IPS DF 19.7 (cell line): ENCODE measurements at regions not wholly inside any gene's neighbourhood (a gene's known extent, or its start where the extent isn't known, plus 50 kb on each side); places are given as distances from the start of the nearest gene placed in this dataset.
"Not testable (repeated sequence)": the region's sequence is repeated elsewhere in the genome, so short reads cannot be mapped to it uniquely, and the experiment has no call there.

Experiments
- DNase-seq: peaks from one replicate; pipeline ENCODE4 v3.0.0-alpha.2; 2013; ENCODE audit warnings: low read depth, low spot score

DNA sequence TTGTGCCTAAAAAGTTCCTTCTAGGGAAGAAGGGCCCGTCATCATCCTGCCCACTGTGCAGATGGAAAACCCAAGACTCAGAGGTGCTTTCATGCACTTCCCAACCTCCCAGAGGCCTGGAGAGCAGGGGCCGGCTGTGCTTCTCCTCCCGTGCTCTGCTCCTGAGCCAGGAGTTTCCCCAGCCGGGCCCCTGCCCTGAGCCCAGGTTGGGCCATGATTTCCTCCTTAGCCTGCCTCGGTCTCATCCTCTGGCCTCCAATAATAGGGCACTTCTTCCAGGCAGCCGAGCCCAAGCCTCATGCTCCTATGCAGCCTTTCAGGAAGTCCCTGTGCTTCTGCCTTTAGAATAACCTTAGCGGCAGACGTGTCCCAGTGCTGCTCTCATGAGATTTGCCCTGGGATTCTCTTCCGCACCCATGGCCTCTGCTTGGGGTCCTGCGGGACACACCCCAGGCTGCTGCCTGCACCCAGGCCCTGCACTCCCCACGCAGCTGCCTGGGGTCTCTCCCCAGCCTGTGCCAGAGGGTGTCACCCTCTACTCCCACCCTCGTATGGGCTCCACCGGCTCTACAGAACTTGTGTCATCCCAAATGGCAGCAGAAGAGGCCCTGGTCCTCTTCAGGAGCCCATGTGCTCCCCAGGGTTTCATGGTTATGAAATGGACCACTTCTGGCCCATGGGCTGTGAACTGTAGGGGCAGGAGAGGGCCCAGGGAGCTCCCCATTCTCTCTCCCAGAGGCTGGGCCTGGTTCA, 359.3 kb downstream of the ADGRD1 start:
- DNase-seq: no peak

DNA sequence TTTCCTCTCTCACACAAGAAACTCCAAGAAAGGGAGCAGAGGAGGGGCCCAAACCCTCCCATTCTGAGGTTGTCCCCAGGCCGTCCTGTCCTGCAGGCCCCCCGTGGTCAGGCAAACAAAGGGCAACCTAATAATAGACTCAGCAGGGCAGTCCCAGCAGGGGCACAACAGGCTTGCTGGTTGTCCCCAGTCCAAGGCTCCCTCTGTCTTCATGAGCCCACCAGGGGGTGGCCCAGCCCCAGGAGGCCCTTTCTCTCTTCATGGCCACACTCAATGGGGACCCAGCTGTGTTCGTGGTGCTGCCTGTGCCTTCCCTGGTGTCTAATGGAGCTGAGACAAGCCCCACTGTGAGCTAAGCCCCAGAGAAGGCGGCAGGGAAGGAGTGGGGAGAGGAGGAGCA, 359.9 kb downstream of the ADGRD1 start:
- DNase-seq: no peak

DNA sequence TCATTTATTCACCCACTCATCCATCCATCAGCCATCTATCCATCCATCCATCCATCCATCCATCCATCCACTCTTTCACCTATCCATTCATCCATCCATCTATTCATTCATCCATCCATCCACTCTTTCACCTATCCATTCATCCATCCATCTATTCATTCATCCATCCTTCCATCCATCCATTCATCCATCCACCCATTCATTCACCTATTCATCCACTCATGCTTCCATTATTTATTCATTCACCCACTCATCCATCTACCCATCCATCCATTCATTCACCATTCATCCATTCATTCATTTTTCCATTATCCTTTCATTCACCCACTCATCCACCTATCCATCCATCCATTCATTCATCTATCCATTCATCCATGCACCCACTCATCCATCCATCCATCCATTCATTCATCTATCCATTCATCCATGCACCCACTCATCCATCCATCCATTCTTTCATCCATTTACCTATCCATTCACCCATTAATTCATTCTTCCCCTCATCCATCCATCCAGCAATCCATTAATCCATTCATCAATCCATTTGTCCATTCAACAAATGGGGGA, 360.9 kb downstream of the ADGRD1 start:
- no peak for DNase-seq

DNA sequence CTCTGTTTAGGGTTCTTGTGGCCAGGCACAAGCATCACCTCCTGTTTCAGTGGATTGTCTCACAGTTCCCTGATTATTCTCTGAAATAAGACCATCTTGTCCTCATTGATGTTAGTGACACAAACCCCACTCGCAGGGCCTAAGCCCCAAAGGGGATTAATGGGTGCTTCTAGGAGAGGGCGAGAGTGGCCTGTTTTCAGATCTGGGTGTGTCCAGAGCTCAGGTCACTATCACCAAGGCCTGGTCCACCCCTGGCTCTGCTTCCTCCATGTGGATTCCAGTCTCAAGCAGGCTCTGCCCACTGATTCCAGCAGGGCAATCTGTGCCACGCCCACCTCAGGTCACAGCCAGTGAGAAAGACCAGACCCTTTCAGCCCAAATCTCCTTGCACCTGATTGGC, 361.9 kb downstream of the ADGRD1 start:
- no peak for DNase-seq

DNA sequence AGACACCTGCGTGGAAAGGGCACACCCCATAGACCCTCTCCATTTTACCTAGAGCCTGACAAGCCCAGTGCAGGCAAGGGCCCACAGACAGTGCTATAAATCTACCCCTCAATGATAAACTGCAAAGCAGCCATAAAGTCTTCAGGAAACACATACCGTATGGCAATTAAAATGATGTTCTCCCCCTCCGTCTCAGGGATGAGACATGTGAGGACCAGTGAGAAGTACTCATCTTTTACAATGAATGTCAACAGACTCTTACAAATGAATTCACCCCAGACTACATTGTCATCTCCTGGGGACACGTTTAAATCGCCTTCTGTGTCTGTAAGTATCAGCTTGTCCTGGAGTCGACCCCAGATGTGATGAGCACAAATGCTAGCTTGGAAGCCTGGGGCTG, 362.7 kb downstream of the ADGRD1 start:
- no peak for DNase-seq

DNA sequence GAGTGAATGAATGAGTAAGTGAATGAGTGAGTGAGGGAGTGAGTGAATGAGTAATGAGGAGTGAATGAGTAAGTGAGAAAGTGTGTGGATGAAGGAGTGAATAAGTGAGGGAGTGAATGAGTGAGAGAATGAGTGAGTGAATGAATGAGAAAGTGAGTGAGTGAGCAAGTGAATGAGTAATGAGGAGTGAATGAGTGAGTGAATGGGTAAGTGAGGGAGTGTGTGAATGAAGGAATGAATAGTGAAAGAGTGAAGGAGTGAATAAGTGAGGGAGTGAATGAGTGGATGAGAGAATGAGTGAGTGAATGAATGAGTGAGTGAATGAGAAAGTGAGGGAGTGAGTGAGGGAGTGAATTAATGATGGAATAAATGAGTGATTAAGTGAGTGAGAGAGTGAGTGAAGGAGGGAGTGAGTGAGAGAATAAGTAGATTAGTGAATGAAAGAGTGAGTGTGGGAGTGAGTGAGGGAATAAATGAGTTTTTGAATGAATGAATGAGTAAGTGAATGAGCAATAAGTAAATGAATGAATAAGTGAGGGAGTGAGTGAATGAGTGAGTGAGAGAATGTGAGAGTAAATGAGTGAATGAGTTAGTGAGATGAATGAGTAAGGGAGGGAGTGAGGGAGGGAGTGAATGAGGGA, 364.5 kb downstream of the ADGRD1 start:
- no peak for DNase-seq

DNA sequence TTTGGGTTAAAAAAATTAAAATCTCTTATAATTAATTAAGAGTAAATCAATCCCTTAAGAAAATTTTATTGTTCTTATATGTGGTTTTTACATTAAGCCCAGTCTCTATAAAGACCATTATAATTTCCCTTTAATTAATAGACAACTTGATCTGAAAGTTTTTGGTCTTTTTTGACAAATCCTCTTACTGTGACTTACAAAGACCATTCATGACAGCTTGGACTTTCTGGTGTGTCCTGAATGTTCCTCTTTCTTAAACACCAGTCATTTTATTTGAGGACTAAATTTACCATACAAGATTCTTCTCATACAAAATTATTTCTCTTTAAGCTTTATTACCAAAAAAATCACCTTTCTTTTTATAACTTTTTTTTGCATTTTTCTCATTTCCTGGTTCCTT, 368.3 kb downstream of the ADGRD1 start:
- DNase-seq: no peak

DNA sequence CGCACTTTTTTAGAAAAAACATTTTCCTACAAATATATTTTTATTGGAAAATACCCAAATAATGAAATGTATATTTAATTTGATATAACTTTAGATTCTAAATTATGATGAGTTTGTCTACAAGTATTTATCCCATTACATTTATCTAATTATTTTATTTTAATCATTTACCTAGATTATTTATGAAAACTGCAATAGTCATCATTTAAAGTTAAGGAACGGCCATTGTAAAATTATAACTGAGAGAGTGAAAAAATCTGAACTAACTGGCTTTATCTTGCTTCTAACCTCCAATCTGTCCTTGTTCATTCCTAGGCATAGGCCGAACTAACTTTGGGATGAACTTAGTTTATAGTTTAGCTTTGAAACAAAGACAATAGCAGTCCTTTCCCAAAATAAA, 368.8 kb downstream of the ADGRD1 start:
- not testable (repeated sequence) for DNase-seq

DNA sequence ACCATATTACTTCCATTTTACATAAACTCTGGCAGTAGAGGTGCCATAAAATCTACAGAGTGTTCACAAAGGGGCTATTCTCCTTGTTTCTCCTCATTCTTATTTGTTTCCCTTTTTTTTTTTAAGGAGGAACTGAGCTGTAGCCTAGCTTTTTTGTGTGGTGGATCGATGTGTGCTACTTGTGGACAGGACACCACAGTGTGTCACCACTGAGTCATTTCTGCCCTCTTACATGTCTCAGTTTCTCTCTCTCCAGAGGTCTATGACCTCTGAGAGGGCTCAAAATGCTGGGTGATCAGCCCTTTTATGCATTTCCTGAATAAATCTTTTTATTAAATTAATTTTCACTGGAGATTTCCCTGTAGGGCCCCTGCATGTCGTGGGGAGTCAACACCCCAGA, 370.2 kb downstream of the ADGRD1 start:
- no peak for DNase-seq

DNA sequence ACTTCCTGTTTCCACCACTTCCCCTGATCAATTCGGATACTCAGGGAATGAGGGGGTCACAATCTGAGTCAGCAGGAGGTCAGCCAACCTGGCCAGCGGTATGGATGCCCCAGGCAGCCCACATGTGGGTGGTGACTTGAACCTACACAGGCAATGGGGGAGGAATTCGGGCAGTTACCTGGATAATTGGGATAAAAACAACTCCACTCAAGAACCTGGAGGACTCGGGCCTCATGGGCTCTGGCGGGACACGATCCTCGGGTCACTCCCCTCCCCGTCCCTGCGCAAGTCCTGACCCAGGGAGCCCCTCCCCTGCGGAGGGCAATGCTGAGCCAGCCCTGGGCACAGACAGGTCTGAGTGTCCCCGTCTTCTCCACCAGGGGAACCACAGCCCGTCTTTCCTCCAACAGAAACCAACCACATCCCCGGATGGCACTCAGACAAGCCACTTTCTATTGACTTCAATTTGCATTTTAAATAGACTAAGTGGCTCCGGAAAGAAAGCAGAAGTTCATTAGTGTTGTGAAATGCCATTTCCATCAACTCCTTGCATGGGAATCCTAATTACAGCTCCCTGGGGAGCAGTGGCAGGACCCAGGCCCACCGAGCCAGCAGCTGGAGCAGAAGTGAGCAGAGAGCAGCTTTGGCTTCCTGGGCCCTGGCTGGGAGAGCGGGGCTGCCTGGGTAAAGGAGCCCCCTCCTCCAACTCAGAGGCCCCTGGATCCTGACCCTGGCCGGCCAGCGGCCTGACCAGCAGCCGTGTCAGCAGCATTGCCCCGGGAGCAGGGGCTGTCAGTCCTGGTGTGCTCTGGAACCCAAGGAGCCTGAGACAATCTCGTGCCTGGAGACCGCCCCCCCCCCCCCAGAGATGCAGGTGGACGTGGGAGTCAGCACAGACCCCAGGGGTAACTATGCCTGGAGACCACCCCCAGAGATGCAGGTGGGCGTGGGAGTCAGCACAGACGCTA, 374.1 kb downstream of the ADGRD1 start:
- DNase-seq: no peak

DNA sequence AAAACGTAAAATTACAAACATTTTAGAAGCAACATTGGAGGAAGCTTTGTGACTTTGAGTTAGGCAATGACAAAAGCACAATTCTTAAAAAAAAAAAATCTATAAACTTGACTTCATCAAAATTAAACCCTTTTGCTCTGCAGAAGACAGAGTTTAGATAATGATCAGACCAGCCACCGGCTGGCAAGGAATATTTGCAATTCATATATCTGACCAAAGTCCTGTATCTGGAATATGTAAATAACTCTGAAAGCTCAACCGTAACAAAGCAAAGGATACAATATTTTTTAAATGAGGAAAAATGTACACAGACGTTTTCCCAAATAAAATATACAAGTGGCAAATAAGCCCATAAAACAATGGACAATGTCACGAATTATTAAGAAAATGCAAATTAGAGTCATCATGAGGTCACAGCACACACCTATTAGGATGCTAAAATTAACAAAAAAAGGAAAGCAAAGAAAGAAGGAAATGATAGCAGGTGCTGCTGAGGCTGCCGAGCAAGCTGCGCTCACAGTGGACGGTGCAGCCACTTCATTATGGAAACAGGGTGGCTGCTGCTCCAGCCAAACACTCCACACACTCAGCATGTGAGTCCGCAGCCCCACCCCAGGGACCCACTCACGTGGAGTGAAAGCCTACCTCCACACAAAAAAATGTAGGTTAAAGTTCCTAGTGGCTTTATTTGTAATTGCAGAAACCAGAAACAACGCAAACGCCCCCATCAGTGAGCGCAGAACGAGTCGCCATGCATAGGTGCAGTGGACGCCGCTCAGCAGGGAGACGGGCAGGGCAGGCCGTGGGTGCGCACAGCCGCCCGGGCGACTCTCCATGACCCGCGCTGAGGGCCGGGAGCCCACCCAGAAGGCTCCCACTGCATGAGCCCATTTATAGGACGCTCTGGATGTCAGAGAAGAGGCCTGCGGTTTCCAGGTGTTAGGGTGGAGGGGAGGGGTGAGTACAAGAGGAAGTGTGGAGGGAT, 375.4 kb downstream of the ADGRD1 start:
- not testable (repeated sequence) for DNase-seq

DNA sequence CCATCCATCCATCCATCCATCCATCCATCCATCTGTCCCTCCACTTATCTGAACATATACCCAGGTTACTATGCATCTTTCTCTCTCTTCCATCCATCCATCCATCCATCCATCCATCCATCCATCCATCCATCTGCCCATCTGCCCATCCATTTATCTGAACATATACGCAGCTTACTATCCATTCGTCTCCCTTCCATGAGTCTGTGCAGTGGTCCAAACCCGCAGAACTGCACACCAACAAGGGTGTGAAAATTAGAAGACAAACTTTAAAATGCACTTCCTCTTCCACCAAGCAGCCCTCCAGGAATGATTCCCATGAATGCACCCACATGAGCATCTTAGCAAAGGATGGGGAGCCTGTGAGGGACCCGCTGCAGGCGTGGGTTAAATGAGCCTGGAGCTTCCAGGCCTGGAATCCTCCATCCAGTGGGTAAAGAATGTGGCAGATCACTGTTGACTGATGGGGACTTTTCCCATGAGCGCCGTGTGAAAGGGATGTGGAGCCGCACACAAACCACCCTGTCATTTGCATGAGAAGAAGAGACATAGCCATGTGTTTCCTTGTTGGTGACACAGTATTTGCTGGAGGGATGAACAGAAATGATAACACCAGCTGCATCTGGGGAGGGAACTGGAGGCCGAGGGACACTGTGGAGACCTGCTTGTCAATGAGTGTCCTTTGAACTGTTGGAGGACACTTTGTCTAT, 376.6 kb downstream of the ADGRD1 start:
- DNase-seq: no peak

DNA sequence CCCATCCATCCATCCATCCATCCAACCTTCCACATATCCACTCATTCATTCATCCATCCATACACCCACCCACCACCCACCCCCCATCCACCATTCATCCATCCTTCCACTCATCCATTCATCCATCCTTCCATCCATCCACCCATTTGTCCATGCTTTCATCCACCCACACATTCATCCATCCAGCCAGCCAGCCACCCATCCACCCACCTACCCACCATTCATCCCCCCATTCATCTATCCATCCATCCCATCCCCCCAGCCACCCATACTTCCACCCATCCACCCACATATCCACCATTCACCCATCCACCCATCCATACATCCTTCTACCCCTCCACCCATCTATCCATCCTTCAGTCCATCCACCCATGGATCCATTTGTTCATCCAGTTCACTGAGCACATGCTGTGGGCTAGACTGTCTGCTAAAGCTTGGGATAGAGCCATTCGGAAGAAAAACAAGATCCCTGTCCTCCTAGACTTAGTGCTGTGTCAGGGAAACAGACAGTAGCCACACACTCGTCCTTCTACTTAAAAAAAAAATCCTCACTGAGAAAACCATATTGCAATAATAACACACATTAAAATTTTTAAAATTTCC, 377.5 kb downstream of the ADGRD1 start:
- no peak for DNase-seq

DNA sequence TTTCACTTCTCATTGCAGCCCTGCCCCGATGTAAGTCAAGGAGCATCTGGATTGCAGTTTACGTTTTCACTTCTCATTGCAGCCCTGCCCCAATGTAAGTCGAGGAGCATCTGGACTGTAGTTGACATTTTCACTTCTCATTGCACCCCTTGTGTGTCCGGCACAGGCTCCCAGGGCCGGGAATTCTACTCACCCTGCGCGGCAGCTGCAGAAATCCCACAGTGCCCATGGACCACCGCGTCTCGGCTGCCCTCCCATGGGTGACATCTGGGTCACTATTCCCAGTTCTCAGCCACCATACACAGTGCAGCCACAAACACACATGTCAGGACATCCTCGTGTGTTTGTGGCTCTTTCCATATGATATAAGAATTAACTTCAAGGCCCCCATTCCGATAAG, 378.5 kb downstream of the ADGRD1 start:
- DNase-seq: no peak

DNA sequence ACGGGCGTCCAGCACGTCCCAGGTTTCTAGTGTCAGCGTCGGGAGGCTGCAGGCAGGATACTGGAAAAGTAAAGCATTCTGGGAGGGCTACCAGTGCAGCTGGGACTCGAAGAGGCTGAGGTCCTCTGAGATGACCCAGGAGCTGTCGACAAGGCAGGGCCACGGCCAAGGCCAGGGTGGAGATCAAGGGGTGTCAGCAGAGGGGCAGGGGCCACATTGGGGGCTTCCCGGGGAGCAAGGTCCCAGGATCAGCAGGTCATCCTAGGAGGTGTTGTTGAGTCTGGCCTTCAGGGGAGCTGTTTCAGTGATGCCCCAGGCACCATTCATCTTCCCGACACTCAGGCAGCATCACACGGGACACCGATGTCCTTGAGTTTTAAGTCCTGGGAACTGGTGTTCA, 377.8 kb upstream of the SFSWAP start:
- no peak for DNase-seq

DNA sequence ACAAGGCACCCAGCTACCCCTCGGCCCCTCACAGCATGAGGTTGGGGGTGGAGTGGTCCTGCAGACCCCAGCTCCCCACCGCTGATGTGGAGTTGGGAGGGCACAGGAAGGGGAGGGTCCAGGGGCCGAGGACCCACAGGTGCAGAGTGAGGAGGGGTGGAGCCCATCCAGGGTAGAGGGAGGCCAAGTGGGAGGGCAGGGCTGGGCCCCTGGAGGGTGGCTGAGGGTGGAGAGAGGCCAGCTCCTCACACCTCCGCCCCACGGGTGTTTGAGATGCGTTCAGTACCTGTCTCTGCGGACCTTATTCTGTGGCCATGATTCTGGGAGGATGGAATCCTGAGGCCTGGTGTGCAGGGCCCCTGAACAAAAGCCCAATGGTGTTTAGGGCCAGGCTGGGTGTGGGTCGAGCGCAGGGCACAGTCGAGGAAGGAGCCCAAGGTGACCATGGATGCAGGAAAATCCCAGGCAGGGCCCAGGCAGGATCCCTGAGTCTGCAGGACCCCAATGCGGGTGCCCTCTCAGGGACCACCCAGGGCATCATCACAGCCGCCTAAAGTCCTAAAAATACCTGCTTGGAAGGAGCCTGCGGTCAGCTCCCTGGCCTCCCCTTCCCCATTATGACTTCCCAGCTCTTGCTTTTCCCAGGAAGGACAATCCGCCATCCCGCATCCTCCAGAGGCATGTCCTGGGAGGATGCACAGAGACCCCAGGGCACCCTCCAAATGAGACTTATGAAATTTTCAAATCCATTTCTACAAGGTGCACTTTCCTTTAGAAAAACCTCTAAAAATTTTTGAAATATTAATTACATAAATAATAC, 377.1 kb upstream of the SFSWAP start:
- no peak for DNase-seq

DNA sequence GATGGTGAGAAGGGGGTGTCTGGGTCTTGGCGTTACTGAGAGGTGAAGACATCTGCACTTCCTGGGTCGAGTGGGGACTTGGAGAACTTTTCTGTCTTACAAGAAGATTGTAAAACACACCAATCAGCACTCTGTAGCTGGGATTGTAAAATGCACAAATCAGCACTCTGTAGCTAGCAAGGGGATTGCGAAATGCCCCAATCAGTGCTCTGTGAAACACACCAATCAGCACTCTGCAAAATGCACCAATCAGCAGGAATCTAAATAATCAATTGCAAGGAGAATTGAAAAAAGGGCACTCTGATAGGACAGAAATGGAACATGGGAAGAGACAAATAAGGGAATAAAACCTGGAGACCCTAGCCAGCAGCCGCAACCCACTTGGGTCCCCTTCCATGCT, 376.1 kb upstream of the SFSWAP start:
- no peak for DNase-seq

DNA sequence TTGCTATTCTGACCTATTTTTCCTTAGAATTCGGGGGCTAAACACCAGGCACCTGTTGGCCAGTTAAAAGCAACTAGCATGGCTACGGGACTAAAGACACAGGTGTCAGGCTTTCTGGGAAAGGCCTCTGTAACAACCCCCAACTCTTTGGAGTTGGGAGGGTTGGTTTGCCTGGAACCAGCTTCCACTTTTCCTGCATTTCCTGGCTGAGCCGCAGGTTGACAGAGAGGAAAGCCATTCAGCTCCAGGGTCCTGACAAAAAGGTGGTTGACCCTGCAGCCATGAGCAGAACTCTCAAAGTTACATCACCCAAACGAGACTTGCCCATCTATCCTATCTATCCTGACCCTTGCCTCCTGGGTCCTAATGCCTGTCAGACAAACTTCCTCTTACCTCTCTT, 375.4 kb upstream of the SFSWAP start:
- no peak for DNase-seq

DNA sequence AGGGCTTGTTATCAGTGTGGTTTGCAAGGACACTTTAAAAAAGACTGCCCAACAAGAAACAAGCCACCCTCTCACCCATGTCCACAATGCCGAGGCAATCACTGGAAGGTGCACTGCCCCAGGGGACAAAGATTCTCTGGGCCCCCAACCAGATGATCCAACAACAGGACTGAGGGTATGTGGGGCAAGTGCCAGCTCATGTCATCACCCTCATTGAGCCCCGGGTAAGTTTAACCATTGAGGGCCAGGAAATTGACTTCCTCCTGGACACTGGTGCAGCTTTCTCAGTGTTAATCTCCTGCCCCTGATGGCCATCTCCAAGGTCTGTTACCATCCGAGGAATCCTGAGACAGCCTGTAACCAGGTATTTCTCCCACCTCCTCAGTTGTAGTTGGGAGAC, 373.0 kb upstream of the SFSWAP start:
- DNase-seq: not testable (repeated sequence)
